Dermis microvascular lymphatic vessel endothelial cell (primary cell): ENCODE measurements at regions not wholly inside any gene's neighbourhood (a gene's known extent, or its start where the extent isn't known, plus 50 kb on each side); places are given as distances from the start of the nearest gene placed in this dataset.

ENCODE experiments used
- DNase-seq, 2 donors: peaks; one replicate each; pipeline versions ENCODE4 v3.0.0 to v3.0.0-alpha.2; 2010; ENCODE audit warnings: low read depth in 2 of 2

- DNase-seq = no peak
These were observed 511.3 kb upstream of the ZMIZ1 start for GRCh38 chr10:78557433-78557925.

- no peak for DNase-seq
These were observed 509.0 kb upstream of the ZMIZ1 start for GRCh38 chr10:78559661-78560340.

- no peak for DNase-seq
These were observed 508.5 kb upstream of the ZMIZ1 start for GRCh38 chr10:78560341-78560688.

GRCh38 chr10:78563314-78563713 lies 505.5 kb upstream of the ZMIZ1 start:
- DNase-seq = no peak

GRCh38 chr10:78565841-78566240 lies 502.9 kb upstream of the ZMIZ1 start:
- DNase-seq = no peak

- DNase-seq = no peak
These were observed 502.3 kb upstream of the ZMIZ1 start for GRCh38 chr10:78566284-78567111.

GRCh38 chr10:78567680-78568455 lies 500.9 kb upstream of the ZMIZ1 start:
- no peak for DNase-seq

- no peak for DNase-seq
These were observed 500.1 kb upstream of the ZMIZ1 start for GRCh38 chr10:78568620-78569019.

- DNase-seq = no peak
These were observed 498.0 kb upstream of the ZMIZ1 start for GRCh38 chr10:78570633-78571235.

- no peak for DNase-seq
These were observed 497.5 kb upstream of the ZMIZ1 start for GRCh38 chr10:78571286-78571685.

- no peak for DNase-seq
These were observed 496.9 kb upstream of the ZMIZ1 start for GRCh38 chr10:78571891-78572290.

- DNase-seq = no peak
These were observed 496.2 kb upstream of the ZMIZ1 start for GRCh38 chr10:78572565-78572964.

GRCh38 chr10:78574547-78574946 lies 494.2 kb upstream of the ZMIZ1 start:
- no peak for DNase-seq

GRCh38 chr10:78575400-78575799 lies 493.4 kb upstream of the ZMIZ1 start:
- peak; percentile 85 for DNase-seq

GRCh38 chr10:78576276-78576675 lies 492.5 kb upstream of the ZMIZ1 start:
- DNase-seq = peak; percentile 25 to 58

- no peak for DNase-seq
These were observed 491.1 kb upstream of the ZMIZ1 start for GRCh38 chr10:78577712-78578111.

GRCh38 chr10:78578929-78579328 lies 489.8 kb upstream of the ZMIZ1 start:
- DNase-seq = peak in 1 of 2 donors; percentile 23

GRCh38 chr10:78579576-78579975 lies 489.2 kb upstream of the ZMIZ1 start:
- no peak for DNase-seq

GRCh38 chr10:78579995-78580394 lies 488.8 kb upstream of the ZMIZ1 start:
- peak; percentile 62 to 76 for DNase-seq

- DNase-seq = no peak
These were observed 487.6 kb upstream of the ZMIZ1 start for GRCh38 chr10:78581133-78581694.

GRCh38 chr10:78582540-78582939 lies 486.2 kb upstream of the ZMIZ1 start:
- DNase-seq = no peak
